Naive thymus-derived CD4-positive, alpha-beta T cell (primary cell): ENCODE measurements at regions not wholly inside any gene's neighbourhood (a gene's known extent, or its start where the extent isn't known, plus 50 kb on each side); places are given as distances from the start of the nearest gene placed in this dataset.

Source experiments
- ATAC-seq: fragments of 150-1000 bp; cut with Tn5 transposase; 2 replicates; pipeline ENCODE4 v1.10.0; 2021; ENCODE audit warnings: mild to moderate bottlenecking, moderate library complexity
- CTCF ChIA-PET: fragments of 350-600 bp; sonication (Branson Sonifier 250); formaldehyde crosslinking; loops from one replicate; lab custom pipeline; 2021; ENCODE audit warnings: antibody characterized with exemption; lab: Charles Lee
- POLR2A ChIA-PET: fragments of 350-600 bp; sonication (Branson Sonifier 250); formaldehyde crosslinking; loops from one replicate; lab custom pipeline; 2021; ENCODE audit warnings: antibody characterized with exemption, inconsistent platforms; lab: Charles Lee
- DNase-seq, 9 donors: peaks; one replicate each; pipeline versions ENCODE4 v3.0.0 to v3.0.0-alpha.2; 2020 to 2022; ENCODE audit warnings: mixed read lengths in 1 of 9
- H3K27ac ChIP-seq: one replicate; pipeline ENCODE4 v1.7.0; 2013; ENCODE audit warnings: mild to moderate bottlenecking, low read depth, low read length, moderate library complexity
- H3K27me3 ChIP-seq, 2 donors: one replicate each; pipeline ENCODE4 v1.7.0; 2013; ENCODE audit warnings: low read length in 2 of 2, mild to moderate bottlenecking in 2 of 2, moderate library complexity in 2 of 2; ENCODE audit not compliant: control insufficient read depth in 2 of 2, insufficient read depth in 2 of 2
- H3K36me3 ChIP-seq, 3 experiments: 1 replicate in 2 of 3; 2 replicates in 1 of 3; pipeline ENCODE4 v1.7.0; 2013; ENCODE audit warnings: low read length in 3 of 3, mild to moderate bottlenecking in 3 of 3, moderate library complexity in 1 of 3; ENCODE audit not compliant: insufficient read depth in 3 of 3, control insufficient read depth in 2 of 3
- H3K4me1 ChIP-seq, 2 donors: one replicate each; pipeline ENCODE4 v1.7.0; 2013; ENCODE audit warnings: low read length in 2 of 2, mild to moderate bottlenecking in 2 of 2, moderate library complexity in 1 of 2; ENCODE audit not compliant: control insufficient read depth in 2 of 2, insufficient read depth in 2 of 2
- H3K4me3 ChIP-seq: 2 replicates; pipeline ENCODE4 v1.7.0; 2013; ENCODE audit warnings: mild to moderate bottlenecking, low read length
- H3K9me3 ChIP-seq, 3 experiments: 1 replicate in 2 of 3; 2 replicates in 1 of 3; pipeline ENCODE4 v1.7.0; 2013; ENCODE audit warnings: low read length in 3 of 3; ENCODE audit not compliant: control insufficient read depth in 2 of 3
- H3K27ac Mint-ChIP-seq, 9 donors: one replicate each; pipeline ENCODE4 v1.8.0; 2020 to 2022; ENCODE audit warnings: mixed read lengths in 9 of 9, mild to moderate bottlenecking in 8 of 9, moderate library complexity in 5 of 9, inconsistent platforms in 2 of 9
- H3K27me3 Mint-ChIP-seq, 5 donors: one replicate each; pipeline ENCODE4 v1.8.0; 2021 to 2022; ENCODE audit warnings: mixed read lengths in 5 of 5, mild to moderate bottlenecking in 1 of 5
- H3K36me3 Mint-ChIP-seq, 5 donors: one replicate each; pipeline ENCODE4 v1.8.0; 2020 to 2022; ENCODE audit warnings: mixed read lengths in 5 of 5, mild to moderate bottlenecking in 3 of 5, inconsistent platforms in 1 of 5
- H3K4me1 Mint-ChIP-seq, 7 donors: one replicate each; pipeline ENCODE4 v1.8.0; 2020 to 2022; ENCODE audit warnings: mixed read lengths in 7 of 7, mild to moderate bottlenecking in 3 of 7, inconsistent platforms in 1 of 7
- H3K4me3 Mint-ChIP-seq, 10 donors: one replicate each; pipeline ENCODE4 v1.8.0; 2020 to 2022; ENCODE audit warnings: mild to moderate bottlenecking in 10 of 10, mixed read lengths in 10 of 10, moderate library complexity in 6 of 10, inconsistent platforms in 2 of 10
- H3K9me3 Mint-ChIP-seq, 11 donors: one replicate each; pipeline ENCODE4 v1.8.0; 2020 to 2022; ENCODE audit warnings: mixed read lengths in 11 of 11, mild to moderate bottlenecking in 4 of 11, inconsistent platforms in 1 of 11, moderate library complexity in 1 of 11
- intact Hi-C, 2 donors: fragments of 100-400 bp; cut with micrococcal nuclease; formaldehyde crosslinking; loops; one replicate each; pipeline ENCODE4 v1.15.1; 2023

- H3K4me3 ChIP-seq = no peak overlapping the region
- ChIA-PET CTCF (no interaction called here), POLR2A (no interaction called here)
- intact Hi-C loops = no loop called here
- H3K4me1 Mint-ChIP-seq = peaks cover 0 to 6% (median 0%) of the 10 kb centered on the region in 7 donors
- H3K4me1 ChIP-seq = no peaks in the 10 kb centered on the region
- no peak overlapping the region for H3K27ac Mint-ChIP-seq
- no peaks in the 10 kb centered on the region for H3K27me3 Mint-ChIP-seq
- no peaks in the 10 kb centered on the region for H3K36me3 ChIP-seq
- no peak for ATAC-seq
- no peaks in the 10 kb centered on the region for H3K27me3 ChIP-seq
- no peak overlapping the region for H3K4me3 Mint-ChIP-seq
- H3K36me3 Mint-ChIP-seq = peaks cover 3 to 61% (median 24%) of the 10 kb centered on the region in 5 donors
- H3K27ac ChIP-seq = no peak overlapping the region
- H3K9me3 Mint-ChIP-seq = peaks cover 37 to 94% (median 56%) of the 10 kb centered on the region in 11 donors
- DNase-seq = no peak
- peaks cover 0 to 49% (median 0%) of the 10 kb centered on the region in 3 experiments for H3K9me3 ChIP-seq
These were observed 1368.7 kb downstream of the UQCRFS1 start for GRCh38 chr19:27844261-27844660.

- peaks cover 35 to 94% (median 55%) of the 10 kb centered on the region in 11 donors for H3K9me3 Mint-ChIP-seq
- H3K9me3 ChIP-seq = peaks cover 0 to 48% (median 0%) of the 10 kb centered on the region in 3 experiments
- ATAC-seq = no peak
These were observed 1369.1 kb downstream of the UQCRFS1 start for GRCh38 chr19:27843861-27844260.

GRCh38 chr19:27833031-27833430 is 1379.9 kb downstream of the UQCRFS1 start:
- POLR2A ChIA-PET = no interaction called here
- Histone ChIP-seq H3K27me3 (no peaks in the 10 kb centered on the region), H3K4me3 (no peak overlapping the region), H3K9me3 (peaks cover 0 to 10% (median under 1%) of the 10 kb centered on the region in 3 experiments), H3K4me1 (no peaks in the 10 kb centered on the region), H3K36me3 (no peaks in the 10 kb centered on the region), H3K27ac (no peak overlapping the region)
- CTCF ChIA-PET = no interaction called here
- intact Hi-C loops = no loop called here
- no peaks in the 10 kb centered on the region for H3K4me1 Mint-ChIP-seq
- no peak overlapping the region for H3K4me3 Mint-ChIP-seq
- H3K36me3 Mint-ChIP-seq = peaks cover 0 to 39% (median 24%) of the 10 kb centered on the region in 5 donors
- DNase-seq = no peak
- H3K27me3 Mint-ChIP-seq = no peaks in the 10 kb centered on the region
- no peak overlapping the region for H3K27ac Mint-ChIP-seq
- H3K9me3 Mint-ChIP-seq = peaks cover 0 to 76% (median 23%) of the 10 kb centered on the region in 11 donors
- no peak for ATAC-seq

More at GRCh38 chr19:27843861-27844260, 1369.1 kb downstream of the UQCRFS1 start:
- ChIA-PET POLR2A (no interaction called here), CTCF (no interaction called here)
- H3K4me1 ChIP-seq = no peaks in the 10 kb centered on the region
- H3K27ac ChIP-seq = no peak overlapping the region
- H3K36me3 Mint-ChIP-seq = peaks cover 3 to 57% (median 24%) of the 10 kb centered on the region in 5 donors
- no peak for DNase-seq
- no peaks in the 10 kb centered on the region for H3K36me3 ChIP-seq
- no peak overlapping the region for H3K4me3 Mint-ChIP-seq
- no peaks in the 10 kb centered on the region for H3K27me3 ChIP-seq
- no peak overlapping the region for H3K4me3 ChIP-seq
- no peaks in the 10 kb centered on the region for H3K27me3 Mint-ChIP-seq
- no peak overlapping the region for H3K27ac Mint-ChIP-seq
- intact Hi-C loops = no loop called here
- peaks cover 0 to 6% (median 0%) of the 10 kb centered on the region in 7 donors for H3K4me1 Mint-ChIP-seq

GRCh38 chr19:27828829-27829228 is 1384.1 kb downstream of the UQCRFS1 start:
- ChIA-PET CTCF (no interaction called here), POLR2A (no interaction called here)
- DNase-seq (no peak), ATAC-seq (no peak)
- H3K4me1 ChIP-seq = no peaks in the 10 kb centered on the region
- H3K36me3 ChIP-seq = no peaks in the 10 kb centered on the region
- intact Hi-C loops = no loop called here
- H3K27me3 ChIP-seq = no peaks in the 10 kb centered on the region
- Mint-ChIP-seq H3K4me3 (no peak overlapping the region), H3K27me3 (no peaks in the 10 kb centered on the region), H3K4me1 (no peaks in the 10 kb centered on the region), H3K36me3 (peaks cover 0 to 35% (median 21%) of the 10 kb centered on the region in 5 donors), H3K9me3 (peaks cover 0 to 72% (median 16%) of the 10 kb centered on the region in 11 donors), H3K27ac (no peak overlapping the region)
- peaks cover 0 to 6% (median 0%) of the 10 kb centered on the region in 3 experiments for H3K9me3 ChIP-seq
- H3K27ac ChIP-seq = no peak overlapping the region
- no peak overlapping the region for H3K4me3 ChIP-seq

- Histone ChIP-seq H3K4me3 (no peak overlapping the region), H3K27me3 (no peaks in the 10 kb centered on the region), H3K36me3 (no peaks in the 10 kb centered on the region), H3K9me3 (peaks cover 0 to 4% (median 0%) of the 10 kb centered on the region in 3 experiments), H3K27ac (no peak overlapping the region), H3K4me1 (no peaks in the 10 kb centered on the region)
- no peaks in the 10 kb centered on the region for H3K27me3 Mint-ChIP-seq
- no peaks in the 10 kb centered on the region for H3K4me1 Mint-ChIP-seq
- ChIA-PET POLR2A (no interaction called here), CTCF (no interaction called here)
- DNase-seq = no peak
- peaks cover 0 to 39% (median 26%) of the 10 kb centered on the region in 5 donors for H3K36me3 Mint-ChIP-seq
- intact Hi-C loops = no loop called here
- H3K4me3 Mint-ChIP-seq = no peak overlapping the region
- peaks cover 7 to 68% (median 21%) of the 10 kb centered on the region in 11 donors for H3K9me3 Mint-ChIP-seq
- H3K27ac Mint-ChIP-seq = no peak overlapping the region
- ATAC-seq = no peak
These were observed 1388.8 kb downstream of the UQCRFS1 start for GRCh38 chr19:27824108-27824507.

- intact Hi-C loops = no loop called here
- Mint-ChIP-seq H3K27ac (no peak overlapping the region), H3K4me3 (no peak overlapping the region), H3K9me3 (peaks cover 6 to 68% (median 32%) of the 10 kb centered on the region in 11 donors), H3K4me1 (no peaks in the 10 kb centered on the region), H3K27me3 (no peaks in the 10 kb centered on the region), H3K36me3 (peaks cover 7 to 32% (median 22%) of the 10 kb centered on the region in 5 donors)
- CTCF ChIA-PET = no interaction called here
- Histone ChIP-seq H3K27me3 (no peaks in the 10 kb centered on the region), H3K4me1 (no peaks in the 10 kb centered on the region), H3K27ac (no peak overlapping the region), H3K9me3 (peaks cover 0 to 4% (median 0%) of the 10 kb centered on the region in 3 experiments), H3K4me3 (no peak overlapping the region), H3K36me3 (no peaks in the 10 kb centered on the region)
- ATAC-seq (no peak), DNase-seq (no peak)
- POLR2A ChIA-PET = no interaction called here
These were observed 1390.6 kb downstream of the UQCRFS1 start for GRCh38 chr19:27822336-27822735.

GRCh38 chr19:27821418-27822018 is 1391.4 kb downstream of the UQCRFS1 start:
- H3K4me1 ChIP-seq = no peaks in the 10 kb centered on the region
- H3K27me3 ChIP-seq = no peaks in the 10 kb centered on the region
- H3K4me3 Mint-ChIP-seq = no peak overlapping the region
- H3K4me3 ChIP-seq = no peak overlapping the region
- peaks cover 8 to 70% (median 39%) of the 10 kb centered on the region in 11 donors for H3K9me3 Mint-ChIP-seq
- peaks cover 7 to 40% (median 29%) of the 10 kb centered on the region in 5 donors for H3K36me3 Mint-ChIP-seq
- ATAC-seq = no peak
- DNase-seq = no peak
- no peaks in the 10 kb centered on the region for H3K36me3 ChIP-seq
- H3K27me3 Mint-ChIP-seq = no peaks in the 10 kb centered on the region
- CTCF ChIA-PET = no interaction called here
- H3K27ac Mint-ChIP-seq = no peak overlapping the region
- intact Hi-C loops = no loop called here
- peaks cover 0 to 4% (median 0%) of the 10 kb centered on the region in 3 experiments for H3K9me3 ChIP-seq
- POLR2A ChIA-PET = no interaction called here
- H3K4me1 Mint-ChIP-seq = no peaks in the 10 kb centered on the region
- no peak overlapping the region for H3K27ac ChIP-seq
